ENCODE measurements at regions not wholly inside any gene's neighbourhood (a gene's known extent, or its start where the extent isn't known, plus 50 kb on each side); places are given as distances from the start of the nearest gene placed in this dataset.

DNA sequence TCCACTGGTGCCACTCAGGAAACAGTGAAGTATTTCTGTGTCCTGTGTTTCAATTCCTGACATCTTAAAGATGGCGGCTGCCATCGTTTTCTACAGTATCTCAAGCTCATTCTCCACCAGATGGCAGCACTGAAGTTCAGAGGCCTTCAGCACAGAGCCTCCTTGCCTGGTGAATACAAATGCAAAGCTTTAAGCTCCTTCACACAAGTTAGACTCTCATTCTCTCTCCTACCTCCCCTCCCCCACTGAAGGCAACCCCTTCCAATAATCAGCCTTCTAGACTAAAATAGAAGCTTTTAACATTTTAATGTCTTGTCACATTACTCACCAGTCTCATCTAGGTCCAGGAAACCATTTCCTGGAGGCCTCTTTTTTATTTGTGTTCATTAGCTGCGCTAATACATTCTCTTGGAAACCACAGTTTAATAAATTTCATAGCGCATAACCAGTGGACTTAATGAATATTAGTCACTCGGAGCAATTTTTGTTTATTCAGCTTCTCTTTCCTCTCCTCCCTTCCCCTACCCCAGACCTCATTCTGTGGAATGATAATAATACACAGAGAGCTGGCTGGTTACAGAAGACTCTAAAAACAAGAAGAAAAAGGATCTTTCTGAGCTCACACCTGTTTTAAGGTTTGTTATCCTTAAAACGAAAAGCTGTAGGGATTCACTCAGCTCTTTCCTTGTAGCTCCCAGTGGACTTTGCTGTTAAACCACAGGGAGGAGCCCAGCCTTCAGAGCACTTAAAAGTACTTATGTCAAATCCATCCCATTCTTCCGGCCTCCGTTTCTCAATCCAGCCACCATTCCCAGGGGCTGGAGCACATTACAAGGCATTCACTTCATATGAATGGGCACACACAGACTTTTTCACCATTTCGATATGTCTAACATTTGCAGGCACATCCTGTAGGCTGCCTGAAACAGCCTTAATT lies 384.9 kb downstream of the HLX start:
- Histone ChIP-seq H3K4me3 (no peak overlapping the region), H3K4me1 (no peaks in the 10 kb centered on the region), H3K36me3 (no peaks in the 10 kb centered on the region), H3K27ac (no peak overlapping the region), H3K9me3 (no peaks in the 10 kb centered on the region), H3K27me3 (ENCODE audit: low read depth) (no peaks in the 10 kb centered on the region)
- intact Hi-C loops (cut with DNase I) = loop anchor here (10.0 kb wide), 1 partner anchor 171 kb away; no protein-coding TSS in a partner anchor
- TF ChIP-seq, protein P1, sequence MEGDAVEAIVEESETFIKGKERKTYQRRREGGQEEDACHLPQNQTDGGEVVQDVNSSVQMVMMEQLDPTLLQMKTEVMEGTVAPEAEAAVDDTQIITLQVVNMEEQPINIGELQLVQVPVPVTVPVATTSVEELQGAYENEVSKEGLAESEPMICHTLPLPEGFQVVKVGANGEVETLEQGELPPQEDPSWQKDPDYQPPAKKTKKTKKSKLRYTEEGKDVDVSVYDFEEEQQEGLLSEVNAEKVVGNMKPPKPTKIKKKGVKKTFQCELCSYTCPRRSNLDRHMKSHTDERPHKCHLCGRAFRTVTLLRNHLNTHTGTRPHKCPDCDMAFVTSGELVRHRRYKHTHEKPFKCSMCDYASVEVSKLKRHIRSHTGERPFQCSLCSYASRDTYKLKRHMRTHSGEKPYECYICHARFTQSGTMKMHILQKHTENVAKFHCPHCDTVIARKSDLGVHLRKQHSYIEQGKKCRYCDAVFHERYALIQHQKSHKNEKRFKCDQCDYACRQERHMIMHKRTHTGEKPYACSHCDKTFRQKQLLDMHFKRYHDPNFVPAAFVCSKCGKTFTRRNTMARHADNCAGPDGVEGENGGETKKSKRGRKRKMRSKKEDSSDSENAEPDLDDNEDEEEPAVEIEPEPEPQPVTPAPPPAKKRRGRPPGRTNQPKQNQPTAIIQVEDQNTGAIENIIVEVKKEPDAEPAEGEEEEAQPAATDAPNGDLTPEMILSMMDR (IDR thresholded peaks at IDR 0.05) = peak; percentile 57
- ATAC-seq (peak; percentile 80 to 85), DNase-seq (no peak)

DNA sequence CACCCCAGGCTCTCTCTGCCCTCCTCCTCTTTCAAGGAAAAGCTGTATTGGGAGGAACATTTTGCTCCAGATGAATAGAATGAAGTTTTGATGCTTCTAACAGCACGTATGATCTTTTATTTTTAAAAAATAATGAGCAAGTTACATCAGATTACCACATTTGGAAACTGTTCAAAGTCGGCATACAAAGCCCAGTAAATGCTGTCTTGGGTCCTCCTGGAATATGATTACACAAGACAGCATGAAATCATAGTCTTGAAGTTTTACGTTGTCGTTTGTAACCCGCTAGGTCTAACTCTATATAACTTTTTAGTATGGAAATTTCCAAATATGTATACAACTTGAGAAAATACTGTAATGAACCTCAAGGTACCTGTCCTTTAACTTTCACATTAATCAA lies 385.6 kb downstream of the HLX start:
- Histone ChIP-seq H3K27ac (no peak overlapping the region), H3K36me3 (no peaks in the 10 kb centered on the region), H3K4me1 (no peaks in the 10 kb centered on the region), H3K4me3 (no peak overlapping the region), H3K9me3 (no peaks in the 10 kb centered on the region), H3K27me3 (ENCODE audit: low read depth) (no peaks in the 10 kb centered on the region)
- ATAC-seq (no peak), DNase-seq (no peak)
- intact Hi-C loops (cut with DNase I) = loop anchor here (10.0 kb wide), 1 partner anchor 170 kb away; no protein-coding TSS in a partner anchor
- TF ChIP-seq, protein P1 (IDR thresholded peaks at IDR 0.05) = no peak

DNA sequence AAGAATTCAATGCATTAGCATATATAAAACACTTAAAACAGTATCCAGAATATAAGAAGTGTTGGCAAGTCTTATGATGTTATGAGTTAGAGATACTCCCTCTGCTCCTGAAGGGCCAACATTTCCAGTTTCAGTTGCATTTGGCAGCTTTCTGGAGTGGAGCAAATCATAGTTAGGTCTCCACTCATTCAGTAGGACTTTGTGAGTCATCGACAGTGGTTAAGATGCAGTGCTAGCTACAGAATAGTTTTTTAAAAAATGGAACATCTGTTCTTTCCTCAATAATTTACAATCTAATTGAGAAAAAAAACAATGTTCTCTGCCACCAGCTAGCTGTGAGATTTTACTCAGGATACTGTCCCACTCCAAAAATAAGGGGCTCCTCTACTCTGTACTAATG lies 389.1 kb downstream of the HLX start:
- no peak overlapping the region for H3K27ac ChIP-seq
- H3K36me3 ChIP-seq = no peaks in the 10 kb centered on the region
- ATAC-seq (no peak), DNase-seq (no peak)
- H3K9me3 ChIP-seq = no peaks in the 10 kb centered on the region
- TF ChIP-seq, protein P1 (IDR thresholded peaks at IDR 0.05) = no peak
- H3K4me3 ChIP-seq = no peak overlapping the region
- intact Hi-C loops (cut with DNase I) = loop anchor here (10.0 kb wide), 1 partner anchor 167 kb away; no protein-coding TSS in a partner anchor
- no peaks in the 10 kb centered on the region for H3K4me1 ChIP-seq
- H3K27me3 ChIP-seq (ENCODE audit: low read depth) = no peaks in the 10 kb centered on the region

DNA sequence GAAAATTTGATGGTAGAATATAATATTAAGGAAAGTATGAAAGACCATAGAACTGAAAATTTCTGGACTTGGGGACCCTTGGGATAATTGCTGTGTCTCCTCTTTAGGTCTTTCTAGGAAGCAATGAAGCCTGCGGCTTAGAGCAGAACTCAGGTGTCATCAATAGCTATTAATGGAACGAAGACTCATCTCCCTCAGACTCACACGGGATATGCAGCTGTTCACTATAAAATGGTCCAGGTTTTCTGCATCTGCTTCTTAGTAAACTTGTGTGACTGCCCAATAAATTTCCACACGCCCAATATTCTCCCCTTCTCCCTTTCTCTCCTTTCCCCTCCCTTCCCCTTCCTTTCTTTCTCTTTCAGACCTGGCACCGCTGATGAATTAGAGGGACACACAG lies 392.5 kb downstream of the HLX start:
- no peak overlapping the region for H3K4me3 ChIP-seq
- DNase-seq (no peak), ATAC-seq (no peak)
- TF ChIP-seq, protein P1 (IDR thresholded peaks at IDR 0.05) = no peak
- no peaks in the 10 kb centered on the region for H3K27me3 ChIP-seq (ENCODE audit: low read depth)
- H3K9me3 ChIP-seq = no peaks in the 10 kb centered on the region
- no peaks in the 10 kb centered on the region for H3K36me3 ChIP-seq
- no peaks in the 10 kb centered on the region for H3K4me1 ChIP-seq
- H3K27ac ChIP-seq = no peak overlapping the region
- intact Hi-C loops (cut with DNase I) = no loop called here

DNA sequence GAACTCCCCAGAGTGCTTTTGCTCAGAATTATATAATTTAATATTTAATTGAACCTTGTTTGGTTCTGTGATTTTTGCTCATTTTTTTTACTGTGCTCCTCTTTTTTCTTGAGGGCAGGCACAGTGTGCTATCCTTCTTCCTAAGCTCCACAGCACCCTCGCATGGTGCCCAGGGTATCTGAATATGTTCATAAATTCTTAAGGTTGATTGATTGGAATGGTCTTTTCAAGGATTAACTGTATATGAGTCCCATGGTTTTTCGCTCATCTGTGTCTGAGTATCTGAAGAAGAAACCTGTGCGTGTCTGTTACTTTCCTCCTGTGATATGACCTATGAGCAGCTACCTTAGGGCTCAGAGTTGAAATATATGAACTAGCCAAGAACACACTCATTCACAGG lies 393.7 kb downstream of the HLX start:
- no peak for ATAC-seq
- Histone ChIP-seq H3K4me3 (no peak overlapping the region), H3K4me1 (no peaks in the 10 kb centered on the region), H3K27me3 (ENCODE audit: low read depth) (no peaks in the 10 kb centered on the region), H3K36me3 (no peaks in the 10 kb centered on the region), H3K9me3 (no peaks in the 10 kb centered on the region), H3K27ac (no peak overlapping the region)
- TF ChIP-seq, protein P1 (IDR thresholded peaks at IDR 0.05) = no peak
- intact Hi-C loops (cut with DNase I) = no loop called here
- DNase-seq = no peak
